DMS 273 (cell line): ENCODE measurements at regions not wholly inside any gene's neighbourhood (a gene's known extent, or its start where the extent isn't known, plus 50 kb on each side); places are given as distances from the start of the nearest gene placed in this dataset.
"Not testable (repeated sequence)": the region's sequence is repeated elsewhere in the genome, so short reads cannot be mapped to it uniquely, and the experiment has no call there.

Source experiments
- DNase-seq: peaks from one replicate; lab custom pipeline; 2025; ENCODE audit not compliant: unreplicated experiment; lab: John Stamatoyannopoulos, UW

GRCh38 chr5:14054965-14055963, 87.9 kb upstream of the TRIO start:
- DNase-seq: no peak

GRCh38 chr5:14054111-14054854, 88.9 kb upstream of the TRIO start:
- no peak for DNase-seq

- no peak for DNase-seq
These were observed 92.3 kb upstream of the TRIO start for GRCh38 chr5:14050821-14051220.

GRCh38 chr5:14048434-14048833, 94.7 kb upstream of the TRIO start:
- no peak for DNase-seq

GRCh38 chr5:14041528-14042192, 97.2 kb upstream of the DNAH5 start:
- DNase-seq: no peak

GRCh38 chr5:14040542-14040941, 96.1 kb upstream of the DNAH5 start:
- peak; percentile 22 for DNase-seq

DNA sequence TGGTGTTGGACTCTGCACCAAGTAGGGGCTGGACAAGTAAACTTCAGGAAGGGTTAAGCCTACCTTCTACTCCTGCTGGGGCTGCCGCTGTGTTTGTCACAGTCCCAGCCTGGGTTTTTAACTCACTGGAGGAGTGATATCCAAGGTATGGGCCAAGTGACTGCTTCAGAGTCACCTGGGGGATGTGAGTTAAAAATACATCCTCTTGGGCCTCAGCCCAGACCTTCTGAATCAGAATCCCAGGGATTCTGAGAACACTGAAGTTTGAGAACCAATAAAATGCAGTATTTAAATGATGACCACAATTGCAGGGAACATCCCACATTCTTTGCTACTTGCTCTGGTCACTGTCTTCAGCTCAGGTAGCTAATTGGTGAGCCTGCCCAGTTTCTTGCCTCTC, 95.1 kb upstream of the DNAH5 start:
- no peak for DNase-seq

- no peak for DNase-seq
These were observed 94.6 kb upstream of the DNAH5 start for GRCh38 chr5:14039063-14039462.

- no peak for DNase-seq
These were observed 94.0 kb upstream of the DNAH5 start for GRCh38 chr5:14038341-14038959.

GRCh38 chr5:14036947-14037346, 92.5 kb upstream of the DNAH5 start:
- DNase-seq: no peak

- peak; percentile 21 for DNase-seq
These were observed 92.0 kb upstream of the DNAH5 start for GRCh38 chr5:14036514-14036913.

GRCh38 chr5:14035859-14036503, 91.5 kb upstream of the DNAH5 start:
- DNase-seq: peak; percentile 80

- no peak for DNase-seq
These were observed 90.5 kb upstream of the DNAH5 start for GRCh38 chr5:14034963-14035362.

DNA sequence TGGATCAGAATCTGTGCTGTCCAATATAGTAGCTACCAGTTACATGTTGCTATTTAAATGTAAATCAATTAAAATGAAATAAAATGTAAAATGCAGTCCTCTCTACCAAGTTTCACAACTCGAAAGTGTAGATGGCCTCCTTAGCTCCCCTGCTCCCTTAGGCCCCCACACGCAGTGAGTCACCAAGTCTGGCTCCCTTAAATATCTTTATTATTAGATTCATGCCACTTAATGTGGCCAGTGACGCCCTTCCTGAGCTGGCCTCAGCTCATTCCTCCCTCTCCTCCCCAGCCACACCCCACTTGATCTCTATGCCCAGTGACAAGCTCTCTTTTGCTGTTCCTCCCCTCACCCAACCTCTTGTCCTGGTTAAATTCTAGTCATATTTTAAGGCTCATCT, 88.4 kb upstream of the DNAH5 start:
- no peak for DNase-seq

- DNase-seq: no peak
These were observed 84.6 kb upstream of the DNAH5 start for GRCh38 chr5:14028938-14029584.

DNA sequence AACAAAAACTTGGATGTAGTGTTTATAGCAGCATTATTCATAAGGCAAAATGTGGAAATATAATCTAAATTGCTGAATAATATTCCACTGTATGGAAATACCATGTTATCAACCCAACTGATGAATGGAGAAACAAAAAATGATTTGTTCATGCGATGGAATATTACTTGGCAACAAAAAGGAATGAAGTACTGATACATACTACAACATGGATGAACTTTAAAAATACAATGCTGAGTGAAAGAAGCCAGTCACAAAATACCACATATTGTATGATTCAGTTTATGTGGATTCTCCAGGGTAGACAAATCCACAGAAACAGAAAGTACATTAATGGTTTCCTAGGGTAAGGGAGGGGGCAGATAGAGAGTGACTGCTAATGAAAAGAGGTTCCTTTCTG, 83.7 kb upstream of the DNAH5 start:
- no peak for DNase-seq

DNA sequence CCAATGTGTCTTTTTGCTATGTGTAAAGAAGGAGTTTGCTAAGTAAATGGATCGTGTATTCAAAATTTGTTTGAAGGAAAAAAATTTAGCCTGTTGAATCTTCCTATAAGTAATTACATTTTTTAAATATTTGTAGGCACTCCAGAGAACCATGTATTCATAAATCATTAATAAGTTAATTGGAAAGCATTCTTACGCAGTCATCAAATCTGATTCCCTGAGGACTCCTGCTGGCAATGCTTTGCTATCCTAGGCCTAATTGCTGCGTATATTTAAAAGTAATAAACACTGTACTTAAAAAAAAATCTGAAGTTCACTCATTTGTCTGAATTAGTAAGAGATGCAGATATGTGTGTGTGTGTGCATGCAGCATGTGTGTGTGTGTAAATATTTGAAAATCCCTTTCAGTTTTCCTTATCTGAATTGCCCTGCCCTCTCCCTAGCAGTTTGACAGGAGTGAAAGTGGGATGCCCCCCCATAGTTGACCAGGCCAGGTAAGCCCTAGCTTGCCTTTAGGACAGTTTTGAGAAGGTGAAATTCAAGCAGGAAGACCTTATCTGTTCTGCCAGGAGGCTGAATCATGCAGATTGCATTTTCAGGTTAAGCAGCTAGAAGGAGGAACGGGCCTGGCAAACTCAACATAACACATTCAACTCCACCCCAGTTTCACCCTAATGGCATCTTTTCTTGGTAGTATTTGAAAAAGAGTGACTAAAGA, 81.2 kb upstream of the DNAH5 start:
- DNase-seq: no peak

DNA sequence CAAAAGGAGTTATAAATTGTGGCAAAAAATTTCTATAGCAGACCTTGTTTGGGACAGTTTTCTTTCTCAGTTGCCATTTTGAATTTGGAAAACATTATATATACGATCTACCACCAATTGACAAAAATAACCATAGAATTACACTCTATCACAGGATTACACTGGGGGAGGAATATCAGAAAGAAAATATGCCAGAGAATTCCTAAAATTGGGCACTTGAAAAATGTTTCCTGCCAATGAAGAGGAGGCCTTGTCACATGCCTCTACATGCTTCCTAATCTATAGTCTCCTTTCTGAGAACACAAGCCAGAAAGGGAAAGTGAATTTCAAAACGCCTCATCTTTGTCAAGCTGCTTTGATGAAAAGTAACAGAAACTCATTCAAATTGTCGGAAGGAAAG, 78.5 kb upstream of the DNAH5 start:
- DNase-seq: no peak

DNA sequence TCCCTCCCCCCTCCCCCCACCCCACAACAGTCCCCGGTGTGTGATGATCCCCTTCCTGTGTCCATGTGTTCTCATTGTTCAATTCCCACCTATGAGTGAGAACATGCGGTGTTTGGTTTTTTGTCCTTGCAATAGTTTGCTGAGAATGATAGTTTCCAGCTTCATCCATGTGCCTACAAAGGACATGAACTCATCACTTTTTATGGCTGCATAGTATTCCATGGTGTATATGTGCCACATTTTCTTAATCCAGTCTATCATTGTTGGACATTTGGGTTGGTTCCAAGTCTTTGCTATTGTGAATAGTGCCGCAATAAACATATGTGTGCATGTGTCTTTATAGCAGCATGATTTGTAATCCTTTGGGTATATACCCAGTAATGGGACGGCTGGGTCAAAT, 76.5 kb upstream of the DNAH5 start:
- DNase-seq: not testable (repeated sequence)
